ENCODE measurements at regions not wholly inside any gene's neighbourhood (a gene's known extent, or its start where the extent isn't known, plus 50 kb on each side); places are given as distances from the start of the nearest gene placed in this dataset.

DNA sequence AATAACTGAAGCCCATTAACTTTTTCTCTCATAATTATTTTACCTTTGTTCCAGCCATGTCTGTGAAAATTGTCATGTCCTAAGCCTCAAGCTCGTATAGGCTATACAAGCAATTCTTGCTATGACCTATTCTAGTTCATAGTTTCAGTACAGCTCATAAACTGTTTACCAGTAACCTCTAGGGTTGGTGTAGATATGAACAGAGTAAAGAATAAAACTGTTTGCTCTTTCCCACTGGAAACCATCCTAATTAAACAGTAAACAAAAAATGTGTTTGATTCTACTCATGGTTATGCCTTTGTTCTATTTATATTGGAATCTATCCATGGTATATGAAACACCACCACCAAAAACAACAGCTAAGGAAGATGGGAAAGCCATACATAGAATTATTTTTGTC is 1444.0 kb upstream of the PCDH7 start:
- DNase-seq (ENCODE audit: low read depth): no peak
- TF ChIP-seq, protein P1, sequence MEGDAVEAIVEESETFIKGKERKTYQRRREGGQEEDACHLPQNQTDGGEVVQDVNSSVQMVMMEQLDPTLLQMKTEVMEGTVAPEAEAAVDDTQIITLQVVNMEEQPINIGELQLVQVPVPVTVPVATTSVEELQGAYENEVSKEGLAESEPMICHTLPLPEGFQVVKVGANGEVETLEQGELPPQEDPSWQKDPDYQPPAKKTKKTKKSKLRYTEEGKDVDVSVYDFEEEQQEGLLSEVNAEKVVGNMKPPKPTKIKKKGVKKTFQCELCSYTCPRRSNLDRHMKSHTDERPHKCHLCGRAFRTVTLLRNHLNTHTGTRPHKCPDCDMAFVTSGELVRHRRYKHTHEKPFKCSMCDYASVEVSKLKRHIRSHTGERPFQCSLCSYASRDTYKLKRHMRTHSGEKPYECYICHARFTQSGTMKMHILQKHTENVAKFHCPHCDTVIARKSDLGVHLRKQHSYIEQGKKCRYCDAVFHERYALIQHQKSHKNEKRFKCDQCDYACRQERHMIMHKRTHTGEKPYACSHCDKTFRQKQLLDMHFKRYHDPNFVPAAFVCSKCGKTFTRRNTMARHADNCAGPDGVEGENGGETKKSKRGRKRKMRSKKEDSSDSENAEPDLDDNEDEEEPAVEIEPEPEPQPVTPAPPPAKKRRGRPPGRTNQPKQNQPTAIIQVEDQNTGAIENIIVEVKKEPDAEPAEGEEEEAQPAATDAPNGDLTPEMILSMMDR (IDR thresholded peaks at IDR 0.05; ENCODE audit: insufficient read depth, low read depth, low read length): no peak
- no peak overlapping the region for H3K4me3 ChIP-seq (ENCODE audit: low read depth, low read length)

DNA sequence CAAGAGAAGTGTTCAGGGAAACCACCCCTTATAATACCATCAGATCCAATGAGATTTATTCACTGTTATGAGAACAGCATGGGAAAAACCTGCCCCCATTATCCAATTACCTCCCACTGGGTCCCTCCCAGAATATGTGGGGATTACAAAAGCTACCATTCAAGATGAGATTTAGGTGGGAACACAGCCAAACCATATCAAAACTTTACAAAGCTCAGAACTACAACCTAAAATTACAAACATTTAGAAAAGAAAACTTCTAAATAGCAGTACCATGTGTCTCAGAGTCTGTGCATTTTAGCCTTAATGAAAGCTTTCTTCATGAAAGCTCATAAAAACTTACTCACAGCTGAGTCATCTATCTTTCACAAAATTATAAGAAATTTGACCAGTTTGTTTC is 1442.8 kb upstream of the PCDH7 start:
- no peak overlapping the region for H3K4me3 ChIP-seq (ENCODE audit: low read depth, low read length)
- TF ChIP-seq, protein P1 (IDR thresholded peaks at IDR 0.05; ENCODE audit: insufficient read depth, low read depth, low read length): no peak
- peak; percentile 18 for DNase-seq (ENCODE audit: low read depth)

DNA sequence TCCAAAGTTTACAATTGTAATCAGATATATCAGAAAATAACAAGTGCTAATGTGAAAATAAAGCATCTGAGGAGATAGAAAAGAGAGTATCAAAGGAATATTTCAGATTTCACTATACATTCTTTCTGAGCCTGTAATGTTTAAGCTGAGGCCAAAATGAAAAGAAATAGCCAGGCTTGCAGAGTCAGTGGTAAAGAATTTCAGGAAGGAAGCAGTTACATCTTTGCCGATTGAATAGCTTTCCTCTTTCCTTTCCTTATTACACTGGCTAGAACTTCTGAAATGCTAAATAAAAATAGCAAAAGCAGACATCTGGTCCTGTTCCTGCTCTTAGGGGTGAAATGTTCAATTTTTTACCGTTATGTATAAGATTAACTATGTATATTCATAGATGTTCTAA is 1441.6 kb upstream of the PCDH7 start:
- DNase-seq (ENCODE audit: low read depth): peak; percentile 5
- TF ChIP-seq, protein P1 (IDR thresholded peaks at IDR 0.05; ENCODE audit: insufficient read depth, low read depth, low read length): no peak
- H3K4me3 ChIP-seq (ENCODE audit: low read depth, low read length): no peak overlapping the region

DNA sequence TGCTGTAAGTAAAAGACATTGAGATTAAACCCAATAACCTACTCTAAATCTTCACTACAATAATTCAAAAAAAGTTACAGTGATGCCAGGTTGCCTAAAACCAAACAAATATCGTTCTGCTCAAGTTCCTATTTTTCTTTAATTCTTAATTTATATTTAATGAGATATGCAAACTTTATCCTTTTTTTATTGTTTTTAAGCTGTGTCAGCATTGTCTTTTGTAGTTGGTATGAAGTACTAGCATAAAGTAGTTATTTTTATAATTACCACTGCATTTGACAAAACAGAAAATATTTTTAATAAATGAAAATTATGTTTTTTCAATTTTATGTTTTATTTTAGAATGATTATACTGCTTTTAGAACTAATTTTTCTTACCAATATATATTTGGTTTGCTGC is 1431.1 kb upstream of the PCDH7 start:
- H3K4me3 ChIP-seq (ENCODE audit: low read depth, low read length): no peak overlapping the region
- TF ChIP-seq, protein P1 (IDR thresholded peaks at IDR 0.05; ENCODE audit: insufficient read depth, low read depth, low read length): no peak
- DNase-seq (ENCODE audit: low read depth): no peak

DNA sequence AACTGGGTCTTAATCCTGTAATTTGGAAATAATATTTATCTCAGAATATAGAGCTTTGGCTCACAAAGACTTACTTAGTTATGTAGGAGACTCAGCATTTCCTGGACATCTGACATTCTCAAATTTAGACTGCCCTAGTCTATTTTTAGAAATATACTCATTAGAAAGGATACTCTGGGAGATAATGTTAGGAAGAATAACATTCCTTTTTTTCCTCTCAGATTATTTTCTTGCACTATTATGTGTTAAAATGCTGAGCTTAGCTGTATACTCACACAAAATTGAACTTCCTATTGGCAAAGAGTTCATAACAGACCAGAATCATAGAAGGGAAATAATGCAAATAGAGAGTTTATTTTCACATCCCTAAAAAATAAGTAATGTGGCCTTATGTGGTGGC is 1424.9 kb upstream of the PCDH7 start:
- DNase-seq (ENCODE audit: low read depth): no peak
- TF ChIP-seq, protein P1 (IDR thresholded peaks at IDR 0.05; ENCODE audit: insufficient read depth, low read depth, low read length): no peak
- H3K4me3 ChIP-seq (ENCODE audit: low read depth, low read length): no peak overlapping the region

DNA sequence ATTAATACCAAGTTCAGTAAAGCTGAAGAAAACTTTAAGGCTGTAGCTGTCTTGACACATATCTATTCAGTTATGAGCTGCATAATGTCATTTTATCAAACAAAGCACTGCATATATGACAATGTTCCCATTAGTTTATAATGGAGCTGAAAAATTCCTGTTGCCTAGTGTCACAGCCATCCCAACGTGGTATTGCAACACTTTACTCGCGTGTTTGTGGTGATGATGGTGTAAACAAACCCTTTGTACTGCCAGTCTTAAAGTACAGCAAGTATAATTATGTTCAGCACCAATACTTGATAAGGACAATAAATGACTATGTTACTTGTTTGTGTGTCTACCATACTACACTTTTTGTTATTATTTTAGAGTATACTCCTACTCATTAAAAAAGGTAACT is 1415.6 kb upstream of the PCDH7 start:
- H3K4me3 ChIP-seq (ENCODE audit: low read depth, low read length): no peak overlapping the region
- DNase-seq (ENCODE audit: low read depth): peak; percentile 57
- TF ChIP-seq, protein P1 (IDR thresholded peaks at IDR 0.05; ENCODE audit: insufficient read depth, low read depth, low read length): no peak

DNA sequence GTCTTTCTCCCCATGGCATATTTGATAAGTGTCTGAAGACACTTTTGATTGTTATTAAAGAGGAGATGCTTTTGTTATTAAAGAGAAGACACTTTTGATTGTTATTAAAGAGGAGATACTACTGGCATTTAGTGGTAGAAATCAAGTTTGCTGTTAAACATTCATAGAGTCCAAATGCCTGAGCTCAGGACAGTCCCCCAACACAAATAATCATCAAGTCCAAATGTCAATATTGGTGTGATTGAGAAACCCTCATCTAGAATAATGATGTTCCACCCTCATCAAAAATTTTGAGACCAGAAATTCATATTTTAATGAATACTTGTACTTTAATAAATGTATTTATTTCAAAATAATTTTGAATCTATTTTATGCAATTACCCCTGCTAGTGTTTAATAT is 1412.9 kb upstream of the PCDH7 start:
- H3K4me3 ChIP-seq (ENCODE audit: low read depth, low read length): no peak overlapping the region
- no peak for DNase-seq (ENCODE audit: low read depth)
- TF ChIP-seq, protein P1 (IDR thresholded peaks at IDR 0.05; ENCODE audit: insufficient read depth, low read depth, low read length): no peak
